PC-9 (cell line): ENCODE measurements at regions not wholly inside any gene's neighbourhood (a gene's known extent, or its start where the extent isn't known, plus 50 kb on each side); places are given as distances from the start of the nearest gene placed in this dataset.

Experiments used
- CTCF ChIP-seq: fragments of 200-600 bp; sonication (generic); conservative IDR thresholded peaks from 2 replicates; pipeline ENCODE4 v1.6.1; 2017; ENCODE audit warnings: mixed run types, antibody characterized with exemption, mild to moderate bottlenecking, moderate library complexity
- EZH2 ChIP-seq: fragments of 200-600 bp; sonication (generic); IDR thresholded peaks from 2 replicates; pipeline ENCODE4 v1.8.0; 2017; ENCODE audit warnings: antibody characterized with exemption, low read depth

GRCh38 chr6:147750413-147750812 lies 241.9 kb downstream of the SAMD5 start:
- TF ChIP-seq CTCF, result no peak
- no peak for TF ChIP-seq EZH2
